NK-92 treated with Interleukin-12 subunit alpha and Interleukin-12 subunit beta, amount 100 ng/mL, for 24 hours (cell line): ENCODE measurements at regions not wholly inside any gene's neighbourhood (a gene's known extent, or its start where the extent isn't known, plus 50 kb on each side); places are given as distances from the start of the nearest gene placed in this dataset.

ENCODE experiments used
- DNase-seq: peaks from one replicate; lab custom pipeline; 2025; lab: John Stamatoyannopoulos, UW

DNA sequence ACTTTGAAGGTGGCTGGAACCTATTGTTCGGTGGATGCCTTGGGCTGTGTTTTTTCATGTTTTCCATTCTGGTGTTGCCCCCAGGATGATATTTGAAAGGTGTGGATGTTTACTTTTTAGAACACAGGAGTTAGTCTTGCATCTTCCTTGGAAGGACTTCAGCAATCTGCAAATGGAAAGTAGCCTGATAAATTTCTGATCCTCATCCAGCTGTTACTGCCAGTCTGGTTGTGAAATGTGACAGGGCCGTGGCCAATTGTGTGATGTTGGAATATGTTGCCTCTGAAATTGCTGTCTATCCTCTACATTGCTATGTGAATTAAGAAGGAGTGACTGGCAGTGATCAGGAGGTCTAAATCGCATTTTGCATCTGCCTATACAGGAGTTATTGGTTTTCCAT lies 382.5 kb upstream of the C2CD4B start:
- DNase-seq: no peak

DNA sequence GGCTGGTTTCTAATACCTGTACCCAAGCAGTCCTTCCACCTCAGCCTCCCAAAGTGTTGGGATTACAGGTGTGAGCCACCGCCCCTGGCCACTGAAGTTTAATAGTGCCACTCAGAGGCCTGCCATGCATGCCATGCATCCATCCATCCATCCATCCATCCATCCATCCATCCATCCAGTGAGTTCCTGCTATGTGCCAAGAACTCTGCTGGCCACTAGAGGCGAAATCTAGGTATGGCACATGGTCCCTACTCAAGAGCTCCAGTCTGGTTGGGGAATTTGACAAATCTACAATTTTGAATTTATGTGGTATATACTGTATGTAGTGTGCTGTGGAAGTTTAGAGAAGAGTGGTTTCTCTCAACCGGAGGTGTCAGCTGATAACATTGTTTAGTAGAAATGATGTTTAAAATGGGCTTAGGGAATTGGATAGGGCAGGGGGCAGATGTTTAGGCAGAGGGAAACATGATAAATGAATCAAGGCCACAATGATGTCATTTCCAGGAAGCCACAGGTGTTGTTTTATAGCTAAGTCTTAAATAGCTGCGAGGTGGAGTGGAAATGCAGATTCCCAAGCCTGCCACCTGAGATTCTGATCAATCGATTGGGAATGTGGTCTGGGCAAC lies 384.4 kb upstream of the C2CD4B start:
- DNase-seq: no peak

DNA sequence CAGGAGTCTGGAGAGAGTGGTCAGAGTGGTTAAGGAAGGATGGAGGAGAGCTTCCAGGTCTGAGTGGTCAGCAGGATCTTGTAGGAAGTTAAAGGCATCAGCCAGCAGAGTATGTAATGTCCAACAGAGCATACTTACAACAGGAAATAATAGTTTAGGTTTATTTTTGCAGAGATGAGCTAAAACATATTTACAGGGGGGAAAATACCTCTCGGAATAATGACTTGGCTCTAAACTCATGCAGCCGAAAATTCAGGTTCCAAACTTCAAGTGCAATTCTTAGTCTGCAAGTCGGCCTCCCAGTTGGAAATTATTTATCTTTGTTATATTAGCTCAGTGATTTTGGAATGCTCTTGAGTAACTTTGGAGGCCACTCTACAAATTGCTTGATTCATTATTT lies 385.0 kb upstream of the C2CD4B start:
- DNase-seq: no peak

DNA sequence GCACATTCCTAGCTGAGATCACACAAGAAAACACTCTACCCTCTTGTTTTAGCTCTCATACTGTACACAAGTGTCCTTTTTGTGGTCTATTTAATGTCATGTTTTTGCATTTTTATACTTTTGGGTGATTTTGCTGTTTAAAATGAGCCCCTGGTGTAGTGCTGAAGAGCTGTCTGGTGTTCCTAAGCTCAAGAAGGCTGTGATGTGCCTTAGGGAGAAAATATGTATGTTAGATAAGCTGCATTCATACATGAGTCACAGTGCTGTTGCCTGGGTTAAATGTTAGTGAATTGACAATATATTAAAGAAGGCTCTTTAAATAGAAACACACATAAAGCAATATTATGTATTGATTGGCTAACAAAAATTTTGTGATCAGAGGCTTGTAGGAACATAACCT lies 387.4 kb upstream of the C2CD4B start:
- no peak for DNase-seq

DNA sequence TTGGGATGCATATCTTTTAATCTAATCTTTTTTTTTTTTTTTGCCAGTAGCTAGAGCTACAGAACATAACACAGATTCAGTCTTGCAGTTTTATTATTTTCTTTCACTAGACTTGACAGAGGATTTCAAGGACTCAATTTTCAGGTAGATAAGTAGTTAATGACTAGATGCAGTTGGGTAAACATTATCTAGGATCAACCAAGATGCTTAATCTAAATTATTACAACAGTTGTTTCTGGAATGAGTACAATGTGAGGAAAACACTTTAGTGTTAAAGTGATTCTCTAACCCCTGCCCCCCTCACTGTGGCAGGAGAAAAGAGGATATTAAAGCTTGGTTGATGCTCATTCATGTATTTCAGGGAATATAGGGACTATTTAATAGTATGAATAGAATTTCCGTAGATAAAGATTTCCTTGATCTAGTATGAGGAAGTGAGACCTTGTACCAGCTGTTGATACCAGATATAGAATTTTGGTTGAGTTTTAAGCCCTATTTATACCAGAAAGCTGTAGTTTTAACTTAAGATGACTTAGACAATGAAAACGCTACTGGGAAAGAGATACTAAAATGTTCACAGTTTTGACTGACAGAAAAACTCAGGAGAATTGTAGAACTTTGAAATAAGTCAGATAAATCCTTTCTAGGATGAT lies 389.0 kb upstream of the C2CD4B start:
- no peak for DNase-seq

DNA sequence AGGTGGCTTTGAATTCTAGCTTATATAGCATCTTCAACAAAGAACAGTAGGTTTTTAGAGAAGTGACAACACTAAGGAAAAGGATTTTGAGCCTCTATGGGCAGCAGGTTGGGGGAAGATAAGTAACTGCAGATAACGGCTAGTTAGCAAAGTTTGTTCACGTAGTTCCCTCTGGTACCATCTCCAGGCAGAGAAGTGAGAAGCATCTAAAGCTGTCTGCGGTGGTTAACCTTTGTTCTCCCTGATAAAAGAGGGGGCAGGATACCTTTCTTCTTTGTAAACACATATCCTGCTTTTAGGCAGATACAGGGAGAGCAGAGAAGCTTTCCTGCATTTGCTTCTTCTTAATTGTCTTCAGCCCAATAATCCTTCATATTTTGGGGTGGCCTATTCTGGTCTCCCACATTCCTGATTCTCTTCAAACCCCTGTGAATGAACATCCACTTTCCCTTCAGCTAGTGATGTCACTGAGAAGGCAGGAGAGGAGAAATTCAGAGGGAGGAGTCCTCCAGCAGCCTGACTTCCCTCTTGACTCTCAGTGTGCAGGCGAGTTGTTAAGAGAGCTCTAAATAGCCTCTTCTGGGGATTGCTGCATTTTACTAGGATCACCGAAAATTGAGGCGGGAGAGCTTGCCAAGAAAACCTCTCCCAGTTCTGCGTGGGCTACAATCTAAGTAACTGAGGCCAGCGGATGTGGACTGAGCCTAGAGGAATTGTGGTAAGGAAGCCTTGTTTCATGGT lies 393.7 kb upstream of the C2CD4B start:
- no peak for DNase-seq

DNA sequence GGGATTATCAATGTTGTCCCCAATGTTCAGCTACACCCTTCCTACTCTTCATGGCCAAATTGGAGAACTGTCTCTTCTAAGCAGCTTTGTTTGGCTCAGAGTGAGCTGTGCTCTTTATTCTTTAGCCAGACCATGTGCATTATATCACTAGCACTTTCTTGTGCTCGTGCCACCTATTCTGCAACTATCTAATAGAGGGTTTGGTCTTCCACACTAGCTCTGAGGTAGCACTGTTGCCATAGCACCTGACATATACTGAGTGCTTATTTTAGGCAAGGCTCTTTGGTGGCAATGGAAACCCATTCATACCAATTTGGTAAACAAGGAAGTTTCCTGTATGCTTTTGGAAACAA lies 394.3 kb upstream of the C2CD4B start:
- no peak for DNase-seq

DNA sequence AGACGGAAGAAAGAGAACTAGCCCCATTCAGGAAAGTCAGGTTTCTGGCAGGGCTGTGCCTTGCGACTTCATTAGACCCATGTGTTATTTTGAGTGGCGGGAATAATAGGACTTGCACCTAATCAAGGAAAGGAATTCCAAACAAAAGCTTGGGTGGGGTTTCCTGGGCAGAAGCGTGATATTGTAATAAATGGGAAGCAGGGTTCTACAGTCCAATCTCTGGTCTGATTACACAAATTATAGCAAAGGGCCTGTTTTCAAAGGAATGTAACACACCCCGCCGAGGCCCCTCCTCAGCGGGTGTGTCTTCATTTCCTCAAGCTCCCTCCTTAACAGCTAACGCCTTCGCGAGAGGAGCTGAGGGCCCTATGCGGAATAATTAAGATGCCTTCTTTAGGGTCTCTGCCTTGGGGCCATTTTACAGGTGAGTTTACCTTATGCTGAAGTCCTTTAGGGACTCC lies 396.0 kb upstream of the C2CD4B start:
- no peak for DNase-seq

DNA sequence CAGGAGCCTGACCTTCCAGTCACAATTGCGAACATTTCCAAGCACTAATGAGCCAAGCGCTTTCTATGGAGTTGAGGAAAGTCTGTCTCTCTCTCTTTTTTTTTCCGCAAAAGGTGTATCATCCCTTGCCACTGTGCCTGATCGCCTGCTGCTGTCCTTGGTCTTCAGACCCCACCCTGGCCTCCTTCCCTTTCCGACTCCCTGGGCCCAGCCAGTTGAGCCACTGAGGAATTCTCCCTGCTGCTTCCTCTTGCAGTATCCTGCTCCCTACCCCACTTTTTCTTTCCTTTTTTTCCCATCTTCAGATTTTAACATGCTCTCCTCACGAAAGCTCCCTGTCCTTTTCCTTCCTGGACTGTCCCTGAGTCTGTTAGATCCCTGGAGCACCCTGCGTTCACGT lies 396.5 kb upstream of the C2CD4B start:
- DNase-seq: no peak

DNA sequence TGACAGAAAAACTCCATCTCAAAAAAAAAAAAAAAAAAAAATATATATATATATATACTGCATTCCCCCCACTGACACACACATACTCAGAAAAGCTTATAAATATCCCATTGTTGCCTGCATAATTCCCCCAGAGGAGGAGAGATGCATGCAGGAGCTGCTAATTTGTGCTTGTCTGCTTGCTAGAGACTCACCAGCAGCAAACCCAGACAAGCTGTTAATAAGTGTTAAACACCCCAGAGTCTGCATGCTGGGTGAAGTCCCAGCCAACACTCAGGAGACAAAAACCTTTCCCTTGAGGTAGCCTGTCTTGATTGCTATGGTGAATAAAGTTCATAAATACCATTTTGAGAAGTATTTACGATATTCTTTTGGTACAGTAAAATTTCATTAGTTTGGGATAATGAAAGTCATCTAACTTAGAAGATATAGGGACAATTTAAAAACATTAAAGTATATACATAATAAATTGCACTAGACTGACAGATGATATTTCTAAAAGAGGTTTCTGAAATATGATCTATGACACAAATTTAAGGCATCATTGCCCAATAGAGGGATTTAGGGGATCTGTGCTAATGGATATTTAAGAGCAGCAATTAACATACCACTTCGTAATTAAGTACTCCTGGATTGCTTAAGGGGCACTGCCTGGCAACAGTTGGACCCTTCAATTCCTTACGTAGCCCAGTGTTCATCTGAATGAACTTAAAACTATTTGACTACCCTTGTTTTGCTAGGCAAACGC lies 400.0 kb upstream of the C2CD4B start:
- no peak for DNase-seq

DNA sequence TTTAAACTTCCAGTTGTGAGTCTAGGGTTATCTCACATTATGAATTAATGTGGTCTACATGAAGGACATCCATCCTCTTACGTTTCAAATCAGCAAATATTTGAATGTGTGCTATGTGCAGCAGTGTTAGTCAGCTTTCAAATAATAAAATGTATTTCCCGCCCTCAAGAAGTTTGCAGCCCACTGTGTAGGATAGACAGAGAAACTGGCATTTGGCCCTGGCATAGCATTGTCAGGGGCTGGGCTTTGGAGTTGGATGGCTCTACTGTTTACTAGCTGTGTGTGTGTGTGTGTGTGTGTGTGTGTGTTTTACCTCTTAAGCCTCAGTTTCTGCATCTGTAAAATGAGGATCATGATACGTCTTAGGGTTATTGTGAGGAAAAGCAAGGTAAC lies 400.5 kb upstream of the C2CD4B start:
- no peak for DNase-seq

DNA sequence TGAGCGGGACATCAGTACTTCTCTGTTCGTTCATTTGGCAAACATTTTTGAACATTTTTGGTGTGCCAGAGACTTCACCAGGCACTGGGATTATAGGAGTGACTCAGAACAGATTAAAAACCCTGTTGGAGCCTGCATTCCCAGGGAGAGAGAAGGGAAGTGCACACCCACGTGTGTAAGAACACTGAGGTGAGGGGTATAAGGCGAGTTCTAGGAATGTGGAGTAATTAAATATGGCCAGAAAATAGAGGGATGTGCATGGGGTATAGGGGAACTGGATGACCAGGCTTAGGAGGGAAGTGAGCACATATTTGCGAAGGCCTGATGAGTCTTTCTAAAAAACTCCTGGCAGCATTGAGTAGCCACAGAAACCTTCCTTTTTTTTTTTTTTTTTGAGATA lies 401.2 kb upstream of the C2CD4B start:
- no peak for DNase-seq

DNA sequence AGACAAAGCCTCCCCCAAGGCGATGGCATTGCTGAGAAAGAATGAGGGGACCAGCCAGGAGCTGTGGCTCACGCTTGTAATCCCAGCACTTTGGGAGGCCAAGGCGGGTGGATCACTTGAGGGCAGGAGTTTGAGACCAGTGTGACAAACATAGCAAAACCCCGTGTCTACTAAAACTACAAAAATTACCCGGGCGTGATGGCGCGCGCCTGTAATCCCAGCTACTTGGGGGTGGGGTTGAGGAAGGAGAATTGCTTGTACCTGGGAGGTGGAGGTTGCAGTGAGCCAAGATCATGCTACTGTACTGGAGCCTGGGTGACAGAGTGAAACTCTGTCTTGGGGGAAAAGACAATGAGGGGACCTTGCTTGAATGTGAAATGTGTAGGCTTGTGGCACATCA lies 402.4 kb upstream of the C2CD4B start:
- no peak for DNase-seq

DNA sequence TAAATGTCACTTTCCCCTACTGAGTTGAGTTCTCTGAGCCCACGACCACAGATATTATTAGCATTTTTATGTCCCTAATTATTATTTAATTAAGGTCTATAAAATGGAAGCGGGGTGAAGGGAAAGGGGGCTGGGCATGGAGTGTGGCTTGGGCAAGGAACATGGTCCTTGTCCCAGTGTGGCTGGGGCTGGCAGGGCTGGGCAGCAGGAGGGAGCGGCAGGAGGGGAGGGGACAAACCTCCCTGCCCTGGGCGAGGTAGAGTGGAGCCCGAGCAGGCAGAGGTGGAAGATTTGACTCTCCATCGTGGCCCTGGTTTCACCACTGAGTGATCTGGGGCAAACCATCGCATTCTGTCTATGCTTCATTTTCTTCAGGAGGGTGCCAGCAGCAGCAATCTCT lies 402.9 kb upstream of the C2CD4B start:
- no peak for DNase-seq

DNA sequence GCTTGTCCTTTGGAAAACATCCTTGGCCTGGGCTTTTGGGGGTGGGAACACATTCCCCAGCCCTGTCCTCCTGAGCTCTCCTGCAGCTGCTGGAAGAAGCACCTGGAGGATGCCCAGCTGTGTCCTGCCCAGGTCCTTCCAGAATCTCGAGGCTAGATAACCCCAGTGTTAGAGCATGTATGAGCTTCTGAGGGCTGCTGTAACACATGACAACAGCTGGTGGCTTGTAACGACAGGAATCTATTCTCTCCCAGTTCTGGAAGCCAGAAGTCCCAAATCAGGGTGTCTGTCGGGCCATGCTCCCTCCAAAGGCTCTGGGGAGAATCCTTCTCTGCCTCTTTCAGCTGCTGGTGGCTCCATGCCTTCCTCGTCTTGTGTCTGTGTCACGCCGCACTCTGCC lies 403.6 kb upstream of the C2CD4B start:
- DNase-seq: no peak

DNA sequence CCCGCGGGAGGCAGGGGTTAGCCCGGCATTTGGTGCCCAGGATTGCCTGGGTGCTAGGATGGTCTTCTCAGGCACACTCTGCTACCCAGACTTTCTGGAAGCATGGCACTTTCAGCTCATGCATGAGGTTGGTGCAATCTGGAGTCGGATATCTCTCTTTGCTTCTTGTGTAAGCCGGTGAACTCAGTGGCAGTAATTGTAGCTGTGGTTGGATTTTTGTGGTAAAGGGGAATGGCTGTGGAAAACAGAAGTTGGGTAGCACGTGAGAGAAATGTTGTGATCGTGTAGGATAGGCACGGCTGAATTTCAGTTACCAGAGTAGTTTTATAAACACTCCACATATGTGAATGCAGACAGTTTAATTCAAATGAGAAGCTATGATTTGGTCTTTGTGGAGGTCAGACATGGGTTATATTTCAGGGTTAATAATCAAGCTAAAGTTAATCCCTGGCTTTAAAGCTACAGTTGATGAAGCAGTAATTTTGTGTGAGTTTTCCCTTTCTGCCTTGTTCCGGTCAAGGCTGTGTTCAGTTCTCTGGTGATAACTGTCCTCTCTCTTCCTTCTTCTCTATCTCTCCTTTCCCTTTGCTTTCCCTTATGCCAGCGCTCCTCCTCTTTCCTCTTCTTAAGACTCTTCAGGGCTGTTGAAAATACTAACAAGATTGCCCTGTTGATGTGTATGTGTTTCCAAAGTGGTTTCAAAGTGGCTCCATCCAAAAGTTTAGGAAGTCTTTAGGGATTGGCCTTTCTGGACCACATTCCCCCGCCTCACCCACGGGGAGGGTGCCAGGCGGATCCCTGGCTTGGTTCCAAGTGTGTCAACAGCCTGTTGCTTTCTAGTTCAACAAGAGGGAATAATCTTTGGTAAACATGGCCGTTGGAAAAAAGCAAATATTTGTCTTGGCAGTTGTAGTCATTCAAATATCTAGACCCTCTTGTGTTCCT lies 404.6 kb upstream of the C2CD4B start:
- DNase-seq: no peak

DNA sequence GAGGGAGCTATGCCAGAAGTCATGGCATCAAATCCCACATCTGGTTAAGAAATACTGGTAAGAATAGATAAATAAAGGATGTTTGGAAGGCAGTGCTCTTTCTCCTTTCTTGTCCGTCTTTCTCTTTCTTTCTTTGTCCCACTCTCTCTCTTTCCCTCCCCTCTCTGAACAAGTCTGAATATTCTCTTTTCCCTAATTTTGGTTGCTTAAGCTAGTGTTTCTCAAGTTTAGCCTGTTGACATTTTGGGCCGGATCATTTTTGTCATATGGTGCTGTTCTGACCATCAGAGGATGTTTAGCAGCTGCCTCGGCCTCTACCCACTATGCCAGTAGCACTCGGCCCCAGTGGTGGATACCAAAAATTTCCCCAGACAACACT lies 405.3 kb upstream of the C2CD4B start:
- DNase-seq: no peak

DNA sequence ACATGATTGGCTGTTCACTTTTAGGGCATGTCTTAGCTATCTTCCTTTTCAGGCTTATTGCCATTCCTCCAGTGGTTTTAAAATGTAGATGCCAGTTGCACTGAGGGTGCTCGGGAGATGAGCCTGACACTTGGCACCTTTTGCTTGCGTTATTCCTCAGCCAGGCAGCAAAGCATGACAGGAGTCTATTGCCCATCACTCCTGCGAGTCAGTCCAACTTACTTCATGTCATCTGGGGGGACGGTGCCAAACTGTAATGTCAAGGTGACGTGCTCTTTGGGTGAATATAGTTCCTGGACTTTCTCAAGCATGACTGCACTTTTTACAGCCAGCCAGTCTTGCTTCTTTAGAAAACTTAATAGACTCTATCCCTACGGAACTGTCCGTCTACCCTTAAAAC lies 406.0 kb upstream of the C2CD4B start:
- no peak for DNase-seq

DNA sequence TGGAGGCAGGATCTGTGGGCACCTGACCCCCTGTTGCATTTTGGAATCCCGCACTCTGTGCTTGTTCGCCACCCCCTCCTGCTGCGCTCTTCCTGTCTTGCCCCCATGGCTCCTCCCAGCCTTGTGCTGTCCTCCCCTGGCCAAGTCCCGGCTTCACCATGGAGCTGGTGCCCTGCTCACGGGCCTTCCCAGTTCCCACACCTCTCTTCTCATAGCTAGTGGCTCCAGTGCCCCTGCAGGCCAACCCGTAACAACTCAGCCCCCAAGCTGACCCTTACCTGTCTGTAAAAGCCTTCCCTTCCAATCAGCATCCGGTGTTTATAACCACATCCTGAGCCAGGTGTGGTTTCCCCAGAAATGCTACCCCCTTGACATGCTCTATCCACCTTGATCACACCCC lies 407.7 kb upstream of the C2CD4B start:
- DNase-seq: no peak

DNA sequence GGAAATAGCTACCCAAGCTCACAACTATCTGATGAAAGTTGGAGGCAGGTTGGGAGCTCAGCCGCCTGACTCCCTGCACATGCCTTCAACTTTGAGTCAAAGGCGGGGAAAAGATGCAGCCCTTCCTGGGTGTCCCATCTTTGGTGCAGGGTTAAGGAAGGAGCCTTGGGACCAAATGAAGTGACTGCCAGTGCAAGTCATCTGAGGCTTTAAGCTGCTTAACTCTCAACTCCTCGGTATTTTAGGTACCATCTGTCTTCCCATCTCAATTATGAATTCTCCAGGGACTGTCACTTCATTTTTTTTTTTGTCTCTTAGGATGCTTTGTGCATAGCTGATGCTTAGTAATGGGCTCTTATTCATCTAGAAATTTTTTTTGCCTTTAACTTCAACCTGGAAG lies 408.8 kb upstream of the C2CD4B start:
- DNase-seq: no peak

DNA sequence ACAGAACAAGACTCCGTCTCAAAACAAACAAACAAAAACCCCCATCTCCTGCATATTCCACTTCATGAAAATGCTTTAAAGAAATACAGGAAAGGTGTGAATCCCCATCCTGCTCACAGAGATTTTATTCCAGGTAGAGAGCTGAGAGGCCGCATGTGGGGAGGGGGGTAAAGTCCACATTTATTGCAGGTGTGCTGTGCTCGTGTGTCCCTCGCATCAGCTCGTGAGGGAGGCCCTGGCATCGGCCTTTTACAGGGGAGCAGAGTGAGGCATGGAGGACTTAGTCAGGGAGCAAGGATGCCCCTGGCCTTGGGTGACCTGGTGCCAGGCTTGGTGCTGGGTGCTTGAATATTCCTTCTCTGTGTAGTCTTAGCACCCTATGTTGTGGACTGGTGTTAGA lies 413.5 kb upstream of the C2CD4B start:
- no peak for DNase-seq

DNA sequence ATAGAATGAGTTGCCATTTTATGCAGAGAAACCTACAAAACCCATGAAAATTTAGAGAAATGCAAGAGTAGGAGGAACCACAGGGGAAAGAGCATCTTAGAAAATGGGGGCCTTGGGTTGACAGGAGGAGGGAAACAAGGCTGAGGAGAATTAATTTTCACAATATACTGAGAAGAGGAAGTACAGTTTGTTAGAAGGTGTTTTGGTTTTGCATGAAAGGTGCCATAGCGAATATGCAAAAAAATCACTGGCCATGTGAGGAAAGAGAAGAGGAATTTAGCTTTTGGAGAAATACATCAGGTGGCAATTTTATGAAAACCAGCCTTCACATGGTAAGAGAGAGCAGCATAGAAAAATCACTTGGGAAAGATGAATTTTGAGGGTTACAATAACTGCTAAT lies 413.9 kb upstream of the C2CD4B start:
- DNase-seq: no peak
